Activated CD4-positive, alpha-beta T cell treated with anti-CD3 and anti-CD28 coated beads, Interleukin-2, amount 10 ng/mL, durations not matched to agents 7 days and 5 days (primary cell): ENCODE measurements at regions not wholly inside any gene's neighbourhood (a gene's known extent, or its start where the extent isn't known, plus 50 kb on each side); places are given as distances from the start of the nearest gene placed in this dataset.

ENCODE experiments used
- CTCF ChIA-PET: fragments of 350-600 bp; sonication (Branson Sonifier 250); formaldehyde crosslinking; loops from one replicate; lab custom pipeline; 2021; ENCODE audit warnings: antibody characterized with exemption; lab: Charles Lee
- POLR2A ChIA-PET: fragments of 350-600 bp; sonication (Branson Sonifier 250); formaldehyde crosslinking; loops from one replicate; lab custom pipeline; 2021; ENCODE audit warnings: antibody characterized with exemption; lab: Charles Lee
- DNase-seq: peaks from one replicate; pipeline ENCODE4 v3.0.0-alpha.2; 2020
- H3K27ac Mint-ChIP-seq: one replicate; pipeline ENCODE4 v1.8.0; 2021; ENCODE audit warnings: mild to moderate bottlenecking, moderate library complexity, mixed read lengths
- H3K27me3 Mint-ChIP-seq: one replicate; pipeline ENCODE4 v1.8.0; 2021; ENCODE audit warnings: mixed read lengths
- H3K36me3 Mint-ChIP-seq: one replicate; pipeline ENCODE4 v1.8.0; 2021; ENCODE audit warnings: low read depth, mixed read lengths
- H3K4me1 Mint-ChIP-seq: one replicate; pipeline ENCODE4 v1.8.0; 2021; ENCODE audit warnings: mixed read lengths
- H3K4me3 Mint-ChIP-seq: one replicate; pipeline ENCODE4 v1.8.0; 2021; ENCODE audit warnings: mild to moderate bottlenecking, moderate library complexity, mixed read lengths
- H3K9me3 Mint-ChIP-seq: one replicate; pipeline ENCODE4 v1.8.0; 2021; ENCODE audit warnings: mixed read lengths

GRCh38 chr5:20445326-20445860 is 457.4 kb upstream of the CDH18 start:
- ChIA-PET POLR2A (no interaction called here), CTCF (no interaction called here)
- Mint-ChIP-seq H3K4me3 (no peak overlapping the region), H3K36me3 (no peaks in the 10 kb centered on the region), H3K4me1 (no peaks in the 10 kb centered on the region), H3K9me3 (peaks cover 8% of the 10 kb centered on the region), H3K27ac (no peak overlapping the region), H3K27me3 (no peaks in the 10 kb centered on the region)
- DNase-seq, result no peak

GRCh38 chr5:20434786-20435185 is 446.8 kb upstream of the CDH18 start:
- H3K9me3 Mint-ChIP-seq, result no peaks in the 10 kb centered on the region
- no peak for DNase-seq
- H3K4me3 Mint-ChIP-seq, result no peak overlapping the region
- CTCF ChIA-PET, result no interaction called here
- H3K27me3 Mint-ChIP-seq, result no peaks in the 10 kb centered on the region
- H3K4me1 Mint-ChIP-seq, result no peaks in the 10 kb centered on the region
- POLR2A ChIA-PET, result no interaction called here
- no peak overlapping the region for H3K27ac Mint-ChIP-seq
- H3K36me3 Mint-ChIP-seq, result no peaks in the 10 kb centered on the region

GRCh38 chr5:20420991-20421595 is 433.1 kb upstream of the CDH18 start:
- no peak for DNase-seq
- POLR2A ChIA-PET, result no interaction called here

More at GRCh38 chr5:20420991-20421595, 433.1 kb upstream of the CDH18 start:
- no peaks in the 10 kb centered on the region for H3K4me1 Mint-ChIP-seq
- H3K4me3 Mint-ChIP-seq, result no peak overlapping the region
- H3K36me3 Mint-ChIP-seq, result no peaks in the 10 kb centered on the region
- H3K27me3 Mint-ChIP-seq, result no peaks in the 10 kb centered on the region
- H3K27ac Mint-ChIP-seq, result no peak overlapping the region
- peaks cover 6% of the 10 kb centered on the region for H3K9me3 Mint-ChIP-seq
- CTCF ChIA-PET, result no interaction called here
